ENCODE measurements at regions not wholly inside any gene's neighbourhood (a gene's known extent, or its start where the extent isn't known, plus 50 kb on each side); places are given as distances from the start of the nearest gene placed in this dataset.

DNA sequence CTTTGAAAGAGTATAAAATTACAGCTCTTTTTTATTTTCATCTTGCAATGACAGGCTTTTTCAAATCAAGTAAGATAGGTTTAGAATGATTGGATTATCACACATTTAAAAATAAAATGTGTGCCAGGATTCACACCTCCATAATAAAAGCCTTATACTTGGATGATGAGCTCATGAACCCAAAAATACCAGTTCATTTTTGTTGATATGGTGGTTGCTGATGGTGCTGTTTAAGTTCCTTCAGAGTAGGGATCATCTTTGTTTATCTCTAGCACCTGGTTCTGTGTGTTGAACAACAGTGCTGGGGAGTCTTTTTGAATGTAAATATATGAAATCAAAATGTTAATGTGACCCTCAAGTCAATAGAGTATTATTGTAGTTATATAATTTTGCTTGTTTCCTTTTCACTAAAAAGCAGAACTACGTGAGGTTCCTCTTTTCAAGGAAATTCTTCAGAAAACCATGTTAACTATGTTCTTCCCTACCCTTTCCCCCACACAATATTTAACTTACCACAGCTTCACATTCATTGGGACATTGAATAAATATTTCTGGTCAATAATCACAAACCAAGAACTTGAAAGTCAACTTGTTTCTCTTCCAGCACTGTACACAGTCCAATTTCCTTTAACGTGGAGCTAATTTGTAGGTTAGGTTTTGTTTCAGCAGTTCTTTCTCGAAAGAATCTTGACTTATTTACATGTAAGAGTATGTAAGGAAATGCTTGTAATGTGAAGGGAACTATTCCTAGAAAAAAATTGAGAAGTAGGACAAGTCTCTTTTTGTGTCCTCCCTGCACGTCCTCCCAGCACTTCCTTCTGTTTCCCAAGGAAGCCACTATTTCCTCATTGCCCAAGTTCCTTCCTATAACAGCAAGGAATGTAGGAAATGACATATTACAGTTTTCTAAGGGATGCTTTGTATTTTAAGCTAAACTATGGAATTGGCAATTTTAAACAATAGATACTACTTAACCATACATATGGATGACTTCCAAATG is 945.9 kb upstream of the CITED2 start:
- Histone ChIP-seq H3K4me3 (ENCODE audit: low read length) (no peak overlapping the region), H3K27ac (ENCODE audit: low read depth, low read length) (peak overlapping the region; percentile 11), H3K9ac (ENCODE audit: low read length) (no peak overlapping the region), H3K4me1 (ENCODE audit: control insufficient read depth, insufficient read depth, low read length) (peaks cover 15% of the 10 kb centered on the region), H3K27me3 (ENCODE audit: control insufficient read depth, insufficient read depth, low read length) (no peaks in the 10 kb centered on the region), H3K36me3 (ENCODE audit: control insufficient read depth, insufficient read depth, low read length) (no peaks in the 10 kb centered on the region)

DNA sequence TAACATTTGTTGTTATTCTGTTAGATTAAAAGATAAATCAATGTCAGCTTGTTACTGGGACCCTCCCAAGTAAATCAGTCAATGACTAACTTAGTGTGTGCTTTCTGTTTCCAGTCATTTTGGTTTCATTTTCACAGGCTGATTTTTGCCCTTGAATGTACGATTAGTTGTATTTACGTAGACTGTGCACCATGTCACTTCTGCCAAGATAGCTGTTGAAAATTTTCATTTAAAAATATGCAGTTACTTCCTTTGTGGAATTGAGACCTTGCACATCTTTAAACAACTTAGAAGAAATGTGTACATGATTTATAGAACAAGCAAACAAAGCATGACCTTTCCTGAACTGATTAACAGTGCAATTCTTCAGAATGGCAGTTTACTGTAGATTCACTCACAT is 944.8 kb upstream of the CITED2 start:
- peaks cover 15% of the 10 kb centered on the region for H3K4me1 ChIP-seq (ENCODE audit: control insufficient read depth, insufficient read depth, low read length)
- H3K9ac ChIP-seq (ENCODE audit: low read length): no peak overlapping the region
- H3K4me3 ChIP-seq (ENCODE audit: low read length): no peak overlapping the region
- H3K27ac ChIP-seq (ENCODE audit: low read depth, low read length): no peak overlapping the region
- H3K36me3 ChIP-seq (ENCODE audit: control insufficient read depth, insufficient read depth, low read length): no peaks in the 10 kb centered on the region
- H3K27me3 ChIP-seq (ENCODE audit: control insufficient read depth, insufficient read depth, low read length): no peaks in the 10 kb centered on the region

DNA sequence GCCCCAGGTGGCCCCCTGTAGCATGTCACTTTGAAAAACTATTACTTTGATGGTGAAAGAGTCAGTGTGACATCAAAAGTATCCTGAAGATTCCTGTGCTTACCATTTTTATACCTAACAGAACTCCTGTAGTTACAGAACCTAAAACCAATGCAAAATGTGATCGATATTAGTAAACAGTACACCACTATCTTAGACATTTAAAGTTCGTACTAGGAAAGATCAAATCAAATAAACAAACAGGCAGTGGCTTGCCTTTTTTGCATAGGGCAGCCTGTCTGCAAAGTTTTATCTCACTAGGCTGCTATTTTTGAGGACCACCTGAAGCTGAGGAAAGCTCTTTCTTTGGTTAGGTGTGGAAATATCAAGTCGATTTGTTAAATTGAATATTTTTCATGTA is 944.0 kb upstream of the CITED2 start:
- Histone ChIP-seq H3K4me1 (ENCODE audit: control insufficient read depth, insufficient read depth, low read length) (peaks cover 15% of the 10 kb centered on the region), H3K27me3 (ENCODE audit: control insufficient read depth, insufficient read depth, low read length) (no peaks in the 10 kb centered on the region), H3K36me3 (ENCODE audit: control insufficient read depth, insufficient read depth, low read length) (no peaks in the 10 kb centered on the region), H3K4me3 (ENCODE audit: low read length) (no peak overlapping the region), H3K27ac (ENCODE audit: low read depth, low read length) (no peak overlapping the region), H3K9ac (ENCODE audit: low read length) (no peak overlapping the region)

GRCh38 chr6:140317950-140318349 is 943.5 kb upstream of the CITED2 start:
- no peaks in the 10 kb centered on the region for H3K36me3 ChIP-seq (ENCODE audit: control insufficient read depth, insufficient read depth, low read length)
- no peak overlapping the region for H3K27ac ChIP-seq (ENCODE audit: low read depth, low read length)
- peaks cover 15% of the 10 kb centered on the region for H3K4me1 ChIP-seq (ENCODE audit: control insufficient read depth, insufficient read depth, low read length)
- no peak overlapping the region for H3K4me3 ChIP-seq (ENCODE audit: low read length)
- H3K27me3 ChIP-seq (ENCODE audit: control insufficient read depth, insufficient read depth, low read length): no peaks in the 10 kb centered on the region
- H3K9ac ChIP-seq (ENCODE audit: low read length): no peak overlapping the region

DNA sequence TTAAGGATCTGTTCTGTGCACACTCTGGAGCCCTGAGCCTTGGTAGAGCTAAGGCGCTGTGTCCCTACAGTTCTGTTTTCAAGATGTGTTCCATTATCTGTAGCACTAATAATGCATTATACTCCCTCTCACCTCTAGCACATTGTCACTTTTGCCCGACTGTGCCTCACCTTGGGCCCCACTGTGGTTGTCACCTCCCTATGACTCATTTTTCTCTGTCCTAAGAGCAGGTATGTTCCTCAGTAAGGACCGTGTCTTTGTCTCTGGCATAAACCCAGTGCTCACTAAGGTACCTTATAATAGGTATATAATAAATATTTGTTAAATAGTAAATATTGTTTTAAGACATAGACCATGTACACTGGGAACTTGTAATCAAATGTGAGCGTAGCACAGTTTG is 942.5 kb upstream of the CITED2 start:
- Histone ChIP-seq H3K9ac (ENCODE audit: low read length) (no peak overlapping the region), H3K4me3 (ENCODE audit: low read length) (no peak overlapping the region), H3K27ac (ENCODE audit: low read depth, low read length) (no peak overlapping the region), H3K36me3 (ENCODE audit: control insufficient read depth, insufficient read depth, low read length) (no peaks in the 10 kb centered on the region), H3K4me1 (ENCODE audit: control insufficient read depth, insufficient read depth, low read length) (peaks cover 15% of the 10 kb centered on the region), H3K27me3 (ENCODE audit: control insufficient read depth, insufficient read depth, low read length) (no peaks in the 10 kb centered on the region)

DNA sequence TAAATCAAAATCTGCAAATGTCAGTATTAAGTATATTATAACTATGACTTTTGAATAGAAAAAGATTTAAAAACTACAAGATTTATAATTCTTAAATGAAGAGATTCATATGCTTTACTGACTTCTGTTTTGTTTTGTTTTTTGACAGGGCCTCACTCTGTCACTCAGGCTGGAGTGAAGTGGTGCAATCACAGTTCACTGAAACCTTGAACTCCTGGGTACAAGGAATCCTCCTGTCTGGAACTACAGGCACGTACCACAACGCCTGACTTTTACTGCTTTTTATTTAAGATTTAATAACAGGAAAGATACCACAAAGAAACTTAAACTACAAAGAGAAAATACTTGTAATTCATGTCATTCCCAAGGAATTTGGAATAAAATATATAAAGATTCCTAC is 940.2 kb upstream of the CITED2 start:
- H3K27me3 ChIP-seq (ENCODE audit: control insufficient read depth, insufficient read depth, low read length): no peaks in the 10 kb centered on the region
- H3K9ac ChIP-seq (ENCODE audit: low read length): no peak overlapping the region
- H3K27ac ChIP-seq (ENCODE audit: low read depth, low read length): no peak overlapping the region
- no peaks in the 10 kb centered on the region for H3K36me3 ChIP-seq (ENCODE audit: control insufficient read depth, insufficient read depth, low read length)
- H3K4me1 ChIP-seq (ENCODE audit: control insufficient read depth, insufficient read depth, low read length): peaks cover 3% of the 10 kb centered on the region
- no peak overlapping the region for H3K4me3 ChIP-seq (ENCODE audit: low read length)

DNA sequence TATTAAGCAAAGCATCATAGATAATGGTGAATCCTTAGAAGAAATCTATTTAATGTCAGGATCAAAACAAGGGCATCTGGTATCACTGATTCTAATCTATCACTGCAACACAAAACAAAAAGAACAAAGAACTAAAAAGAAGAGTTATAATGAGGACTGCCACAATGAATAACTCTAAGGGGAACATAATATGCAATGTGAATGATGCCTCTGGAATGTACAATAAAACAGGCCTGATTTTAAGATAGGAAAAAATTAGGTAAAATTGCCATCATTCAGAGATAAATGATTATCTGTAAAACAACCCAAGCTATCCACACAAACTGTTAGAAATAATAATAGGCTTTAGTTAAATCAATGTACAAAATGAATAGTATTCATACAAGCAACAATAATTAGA is 936.7 kb upstream of the CITED2 start:
- Histone ChIP-seq H3K36me3 (ENCODE audit: control insufficient read depth, insufficient read depth, low read length) (no peaks in the 10 kb centered on the region), H3K4me1 (ENCODE audit: control insufficient read depth, insufficient read depth, low read length) (no peaks in the 10 kb centered on the region), H3K4me3 (ENCODE audit: low read length) (no peak overlapping the region), H3K27me3 (ENCODE audit: control insufficient read depth, insufficient read depth, low read length) (no peaks in the 10 kb centered on the region), H3K27ac (ENCODE audit: low read depth, low read length) (no peak overlapping the region), H3K9ac (ENCODE audit: low read length) (no peak overlapping the region)

DNA sequence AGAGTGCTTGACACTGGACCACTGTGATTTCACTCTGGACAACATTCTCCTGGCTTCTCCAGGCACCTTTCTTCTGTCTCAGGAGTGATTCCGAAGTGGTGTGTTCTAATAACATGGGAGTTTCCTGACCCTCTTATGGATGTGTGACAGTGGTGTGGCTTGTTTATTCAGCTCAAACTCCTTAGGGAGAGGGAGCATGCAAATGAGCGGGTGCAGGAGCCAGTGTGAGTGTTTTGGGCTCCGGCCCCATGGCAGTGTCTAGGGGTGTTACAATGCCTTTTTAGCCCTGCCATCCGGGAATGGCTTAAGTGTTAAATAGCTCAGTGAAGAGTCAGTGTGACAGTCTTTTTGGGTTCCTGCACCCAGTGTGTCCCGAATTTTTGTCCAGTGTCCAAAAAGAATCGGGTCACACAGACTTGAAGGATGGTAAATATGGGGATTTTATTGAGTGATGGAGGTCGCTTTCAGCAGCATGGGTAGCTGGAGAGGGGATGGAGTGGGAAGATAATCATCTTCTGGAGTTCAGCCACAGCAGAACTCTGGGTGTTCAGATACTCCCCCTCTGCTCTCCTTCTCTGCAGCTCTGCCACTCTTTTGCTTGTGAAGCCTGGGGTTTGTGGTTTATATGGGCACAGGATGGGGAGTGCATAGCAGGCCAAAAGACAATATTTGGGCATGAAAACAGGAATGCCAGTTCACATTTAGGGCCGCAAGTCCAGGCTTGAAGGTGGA is 928.9 kb upstream of the CITED2 start:
- no peaks in the 10 kb centered on the region for H3K27me3 ChIP-seq (ENCODE audit: control insufficient read depth, insufficient read depth, low read length)
- H3K36me3 ChIP-seq (ENCODE audit: control insufficient read depth, insufficient read depth, low read length): no peaks in the 10 kb centered on the region
- H3K9ac ChIP-seq (ENCODE audit: low read length): no peak overlapping the region
- no peaks in the 10 kb centered on the region for H3K4me1 ChIP-seq (ENCODE audit: control insufficient read depth, insufficient read depth, low read length)
- no peak overlapping the region for H3K27ac ChIP-seq (ENCODE audit: low read depth, low read length)
- no peak overlapping the region for H3K4me3 ChIP-seq (ENCODE audit: low read length)

- no peaks in the 10 kb centered on the region for H3K4me1 ChIP-seq (ENCODE audit: control insufficient read depth, insufficient read depth, low read length)
- no peaks in the 10 kb centered on the region for H3K36me3 ChIP-seq (ENCODE audit: control insufficient read depth, insufficient read depth, low read length)
- no peak overlapping the region for H3K4me3 ChIP-seq (ENCODE audit: low read length)
- no peak overlapping the region for H3K27ac ChIP-seq (ENCODE audit: low read depth, low read length)
- H3K27me3 ChIP-seq (ENCODE audit: control insufficient read depth, insufficient read depth, low read length): no peaks in the 10 kb centered on the region
- H3K9ac ChIP-seq (ENCODE audit: low read length): no peak overlapping the region
Measured at GRCh38 chr6:140300331-140300730, 925.9 kb upstream of the CITED2 start.

DNA sequence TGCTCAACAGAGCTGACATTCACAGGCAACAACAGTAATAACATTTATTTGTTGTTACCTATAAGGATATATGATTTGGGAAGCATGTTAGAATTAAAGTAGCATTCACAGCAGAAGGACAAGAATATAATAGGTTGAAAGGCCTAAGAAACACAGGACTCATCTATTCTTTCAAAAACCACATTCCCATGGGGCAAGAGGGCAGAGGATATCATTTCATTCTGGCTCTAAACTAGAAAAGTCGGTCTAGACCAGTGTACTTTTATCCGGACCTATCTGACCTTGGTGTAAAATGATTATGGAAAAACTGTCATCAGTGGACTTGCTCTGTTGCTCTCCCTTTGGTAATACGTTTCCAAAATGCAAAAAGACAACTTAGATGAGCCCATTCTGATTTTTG is 914.7 kb upstream of the CITED2 start:
- Histone ChIP-seq H3K4me1 (ENCODE audit: control insufficient read depth, insufficient read depth, low read length) (no peaks in the 10 kb centered on the region), H3K36me3 (ENCODE audit: control insufficient read depth, insufficient read depth, low read length) (no peaks in the 10 kb centered on the region), H3K27me3 (ENCODE audit: control insufficient read depth, insufficient read depth, low read length) (no peaks in the 10 kb centered on the region), H3K9ac (ENCODE audit: low read length) (no peak overlapping the region), H3K27ac (ENCODE audit: low read depth, low read length) (no peak overlapping the region), H3K4me3 (ENCODE audit: low read length) (no peak overlapping the region)

- no peak overlapping the region for H3K4me3 ChIP-seq (ENCODE audit: low read length)
- H3K27me3 ChIP-seq (ENCODE audit: control insufficient read depth, insufficient read depth, low read length): no peaks in the 10 kb centered on the region
- no peaks in the 10 kb centered on the region for H3K4me1 ChIP-seq (ENCODE audit: control insufficient read depth, insufficient read depth, low read length)
- H3K9ac ChIP-seq (ENCODE audit: low read length): no peak overlapping the region
- H3K27ac ChIP-seq (ENCODE audit: low read depth, low read length): no peak overlapping the region
- no peaks in the 10 kb centered on the region for H3K36me3 ChIP-seq (ENCODE audit: control insufficient read depth, insufficient read depth, low read length)
Measured at GRCh38 chr6:140285998-140286690, 911.7 kb upstream of the CITED2 start.

DNA sequence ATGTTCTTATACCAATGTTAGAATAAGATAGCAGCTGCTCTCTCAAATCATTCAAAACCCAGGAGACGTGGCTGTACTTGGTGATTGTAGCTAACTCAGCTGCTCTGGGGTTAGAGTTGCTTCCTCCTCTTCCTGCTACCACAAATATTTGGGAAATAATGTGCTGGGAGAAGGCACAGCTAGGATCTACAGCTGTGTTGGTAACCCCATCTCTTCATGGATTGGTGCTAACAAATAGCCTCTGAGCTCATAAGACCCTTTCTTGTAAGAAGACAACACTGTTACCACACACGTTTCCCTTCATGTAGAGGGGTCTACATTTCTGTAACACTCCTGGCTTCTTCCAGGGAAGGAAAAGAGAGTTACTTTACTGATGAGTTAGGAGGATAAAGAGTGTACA is 911.0 kb upstream of the CITED2 start:
- H3K4me3 ChIP-seq (ENCODE audit: low read length): no peak overlapping the region
- no peaks in the 10 kb centered on the region for H3K27me3 ChIP-seq (ENCODE audit: control insufficient read depth, insufficient read depth, low read length)
- H3K27ac ChIP-seq (ENCODE audit: low read depth, low read length): no peak overlapping the region
- H3K4me1 ChIP-seq (ENCODE audit: control insufficient read depth, insufficient read depth, low read length): no peaks in the 10 kb centered on the region
- H3K36me3 ChIP-seq (ENCODE audit: control insufficient read depth, insufficient read depth, low read length): no peaks in the 10 kb centered on the region
- no peak overlapping the region for H3K9ac ChIP-seq (ENCODE audit: low read length)

All from rectal smooth muscle tissue (tissue), 1 donor.